SW 1271 (cell line): ENCODE measurements at regions not wholly inside any gene's neighbourhood (a gene's known extent, or its start where the extent isn't known, plus 50 kb on each side); places are given as distances from the start of the nearest gene placed in this dataset.
"Not testable (repeated sequence)": the region's sequence is repeated elsewhere in the genome, so short reads cannot be mapped to it uniquely, and the experiment has no call there.

Source experiments
- DNase-seq, 2 experiments: peaks; one replicate each; lab custom pipeline; 2025; lab: John Stamatoyannopoulos, UW

GRCh38 chr7:67475293-67475692 is 478.7 kb downstream of the TYW1 start:
- no peak for DNase-seq

- DNase-seq, result no peak
These were observed 481.4 kb downstream of the TYW1 start for GRCh38 chr7:67478066-67478465.

GRCh38 chr7:67484244-67484751 is 487.7 kb downstream of the TYW1 start:
- DNase-seq, result peak; percentile 25 to 62

GRCh38 chr7:67486401-67486800 is 489.8 kb downstream of the TYW1 start:
- DNase-seq, result no peak

GRCh38 chr7:67487316-67487715 is 490.7 kb downstream of the TYW1 start:
- DNase-seq, result no peak

- no peak for DNase-seq
These were observed 493.2 kb downstream of the TYW1 start for GRCh38 chr7:67489881-67490280.

- DNase-seq, result no peak
These were observed 496.7 kb downstream of the TYW1 start for GRCh38 chr7:67493366-67493765.

GRCh38 chr7:67496589-67496988 is 500.0 kb downstream of the TYW1 start:
- no peak for DNase-seq

GRCh38 chr7:67497914-67498313 is 501.3 kb downstream of the TYW1 start:
- not testable (repeated sequence) for DNase-seq

GRCh38 chr7:67502929-67503328 is 506.3 kb downstream of the TYW1 start:
- no peak for DNase-seq

GRCh38 chr7:67505449-67505848 is 508.8 kb downstream of the TYW1 start:
- DNase-seq, result no peak

- no peak for DNase-seq
These were observed 515.8 kb downstream of the TYW1 start for GRCh38 chr7:67512481-67512880.

GRCh38 chr7:67518580-67518979 is 521.9 kb downstream of the TYW1 start:
- no peak for DNase-seq

GRCh38 chr7:67519171-67519570 is 522.5 kb downstream of the TYW1 start:
- no peak for DNase-seq

- DNase-seq, result no peak
These were observed 525.9 kb downstream of the TYW1 start for GRCh38 chr7:67522504-67522903.

- DNase-seq, result no peak
These were observed 527.1 kb downstream of the TYW1 start for GRCh38 chr7:67523713-67524112.

- no peak for DNase-seq
These were observed 529.0 kb downstream of the TYW1 start for GRCh38 chr7:67525588-67525987.

- no peak for DNase-seq
These were observed 538.8 kb downstream of the TYW1 start for GRCh38 chr7:67535241-67535989.

- no peak for DNase-seq
These were observed 546.3 kb downstream of the TYW1 start for GRCh38 chr7:67542916-67543315.

GRCh38 chr7:67547183-67547907 is 550.7 kb downstream of the TYW1 start:
- DNase-seq, result no peak

- no peak for DNase-seq
These were observed 552.5 kb downstream of the TYW1 start for GRCh38 chr7:67549126-67549525.

GRCh38 chr7:67550801-67551436 is 554.3 kb downstream of the TYW1 start:
- DNase-seq, result no peak

- DNase-seq, result no peak
These were observed 556.1 kb downstream of the TYW1 start for GRCh38 chr7:67552738-67553137.
